ENCODE measurements at regions not wholly inside any gene's neighbourhood (a gene's known extent, or its start where the extent isn't known, plus 50 kb on each side); places are given as distances from the start of the nearest gene placed in this dataset.

DNA sequence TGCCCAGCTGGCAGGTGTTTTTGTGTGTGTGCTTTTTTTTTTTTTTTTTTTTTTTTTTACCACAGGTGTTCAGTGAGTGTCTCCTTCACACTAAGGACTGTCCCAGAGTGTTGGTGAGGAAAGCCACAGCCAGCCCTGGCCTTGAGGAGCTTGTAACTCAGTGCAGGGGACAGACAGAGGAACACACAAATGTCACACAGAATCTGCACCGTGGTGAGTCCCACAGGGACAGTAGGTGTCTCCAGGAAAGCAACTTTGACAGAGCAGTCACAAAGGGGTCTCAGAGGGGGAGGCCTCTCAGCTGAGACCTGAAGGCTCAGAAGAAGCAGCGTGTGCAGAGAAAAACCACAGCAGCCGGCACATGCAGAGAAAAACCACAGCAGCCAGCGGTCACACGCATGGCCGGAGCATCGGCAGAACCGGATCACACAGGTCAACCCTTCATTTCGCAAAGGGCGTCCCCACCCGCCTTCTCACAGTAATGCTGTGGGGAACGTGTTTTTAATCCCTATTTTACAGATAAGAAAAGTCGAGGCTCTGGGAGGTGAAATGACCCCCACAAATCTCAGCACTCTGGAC is 101.7 kb upstream of the PRR5 start:
- TF ChIP-seq WT1 (tag by site-specific recombination; IDR thresholded peaks at IDR 0.05) (no peak), YY1 (tag by site-specific recombination; IDR thresholded peaks at IDR 0.05) (no peak), ZNF394 (tag by site-specific recombination; IDR thresholded peaks at IDR 0.05; ENCODE audit: borderline replicate concordance) (no peak), ZNF585B (tag by site-specific recombination; IDR thresholded peaks at IDR 0.05) (no peak), ZNF350 (tag by site-specific recombination; IDR thresholded peaks at IDR 0.05) (no peak), ZNF214 (tag by site-specific recombination; IDR thresholded peaks at IDR 0.05; ENCODE audit: borderline replicate concordance) (no peak), ZBTB1 (tag by site-specific recombination; IDR thresholded peaks at IDR 0.05) (no peak), ZNF302 (tag by site-specific recombination; IDR thresholded peaks at IDR 0.05; ENCODE audit: low read depth) (no peak)
- TF ChIP-seq, protein P1, sequence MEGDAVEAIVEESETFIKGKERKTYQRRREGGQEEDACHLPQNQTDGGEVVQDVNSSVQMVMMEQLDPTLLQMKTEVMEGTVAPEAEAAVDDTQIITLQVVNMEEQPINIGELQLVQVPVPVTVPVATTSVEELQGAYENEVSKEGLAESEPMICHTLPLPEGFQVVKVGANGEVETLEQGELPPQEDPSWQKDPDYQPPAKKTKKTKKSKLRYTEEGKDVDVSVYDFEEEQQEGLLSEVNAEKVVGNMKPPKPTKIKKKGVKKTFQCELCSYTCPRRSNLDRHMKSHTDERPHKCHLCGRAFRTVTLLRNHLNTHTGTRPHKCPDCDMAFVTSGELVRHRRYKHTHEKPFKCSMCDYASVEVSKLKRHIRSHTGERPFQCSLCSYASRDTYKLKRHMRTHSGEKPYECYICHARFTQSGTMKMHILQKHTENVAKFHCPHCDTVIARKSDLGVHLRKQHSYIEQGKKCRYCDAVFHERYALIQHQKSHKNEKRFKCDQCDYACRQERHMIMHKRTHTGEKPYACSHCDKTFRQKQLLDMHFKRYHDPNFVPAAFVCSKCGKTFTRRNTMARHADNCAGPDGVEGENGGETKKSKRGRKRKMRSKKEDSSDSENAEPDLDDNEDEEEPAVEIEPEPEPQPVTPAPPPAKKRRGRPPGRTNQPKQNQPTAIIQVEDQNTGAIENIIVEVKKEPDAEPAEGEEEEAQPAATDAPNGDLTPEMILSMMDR (tag by site-specific recombination; IDR thresholded peaks at IDR 0.05), result no peak
- TF ChIP-seq, protein P2, sequence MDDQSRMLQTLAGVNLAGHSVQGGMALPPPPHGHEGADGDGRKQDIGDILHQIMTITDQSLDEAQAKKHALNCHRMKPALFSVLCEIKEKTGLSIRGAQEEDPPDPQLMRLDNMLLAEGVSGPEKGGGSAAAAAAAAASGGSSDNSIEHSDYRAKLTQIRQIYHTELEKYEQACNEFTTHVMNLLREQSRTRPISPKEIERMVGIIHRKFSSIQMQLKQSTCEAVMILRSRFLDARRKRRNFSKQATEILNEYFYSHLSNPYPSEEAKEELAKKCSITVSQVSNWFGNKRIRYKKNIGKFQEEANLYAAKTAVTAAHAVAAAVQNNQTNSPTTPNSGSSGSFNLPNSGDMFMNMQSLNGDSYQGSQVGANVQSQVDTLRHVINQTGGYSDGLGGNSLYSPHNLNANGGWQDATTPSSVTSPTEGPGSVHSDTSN (CRISPR knock-in tag; IDR thresholded peaks at IDR 0.05), result no peak
- TF ChIP-seq, protein P3, sequence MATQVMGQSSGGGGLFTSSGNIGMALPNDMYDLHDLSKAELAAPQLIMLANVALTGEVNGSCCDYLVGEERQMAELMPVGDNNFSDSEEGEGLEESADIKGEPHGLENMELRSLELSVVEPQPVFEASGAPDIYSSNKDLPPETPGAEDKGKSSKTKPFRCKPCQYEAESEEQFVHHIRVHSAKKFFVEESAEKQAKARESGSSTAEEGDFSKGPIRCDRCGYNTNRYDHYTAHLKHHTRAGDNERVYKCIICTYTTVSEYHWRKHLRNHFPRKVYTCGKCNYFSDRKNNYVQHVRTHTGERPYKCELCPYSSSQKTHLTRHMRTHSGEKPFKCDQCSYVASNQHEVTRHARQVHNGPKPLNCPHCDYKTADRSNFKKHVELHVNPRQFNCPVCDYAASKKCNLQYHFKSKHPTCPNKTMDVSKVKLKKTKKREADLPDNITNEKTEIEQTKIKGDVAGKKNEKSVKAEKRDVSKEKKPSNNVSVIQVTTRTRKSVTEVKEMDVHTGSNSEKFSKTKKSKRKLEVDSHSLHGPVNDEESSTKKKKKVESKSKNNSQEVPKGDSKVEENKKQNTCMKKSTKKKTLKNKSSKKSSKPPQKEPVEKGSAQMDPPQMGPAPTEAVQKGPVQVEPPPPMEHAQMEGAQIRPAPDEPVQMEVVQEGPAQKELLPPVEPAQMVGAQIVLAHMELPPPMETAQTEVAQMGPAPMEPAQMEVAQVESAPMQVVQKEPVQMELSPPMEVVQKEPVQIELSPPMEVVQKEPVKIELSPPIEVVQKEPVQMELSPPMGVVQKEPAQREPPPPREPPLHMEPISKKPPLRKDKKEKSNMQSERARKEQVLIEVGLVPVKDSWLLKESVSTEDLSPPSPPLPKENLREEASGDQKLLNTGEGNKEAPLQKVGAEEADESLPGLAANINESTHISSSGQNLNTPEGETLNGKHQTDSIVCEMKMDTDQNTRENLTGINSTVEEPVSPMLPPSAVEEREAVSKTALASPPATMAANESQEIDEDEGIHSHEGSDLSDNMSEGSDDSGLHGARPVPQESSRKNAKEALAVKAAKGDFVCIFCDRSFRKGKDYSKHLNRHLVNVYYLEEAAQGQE (tag by site-specific recombination; IDR thresholded peaks at IDR 0.05), result no peak
- TF ChIP-seq, protein P4, sequence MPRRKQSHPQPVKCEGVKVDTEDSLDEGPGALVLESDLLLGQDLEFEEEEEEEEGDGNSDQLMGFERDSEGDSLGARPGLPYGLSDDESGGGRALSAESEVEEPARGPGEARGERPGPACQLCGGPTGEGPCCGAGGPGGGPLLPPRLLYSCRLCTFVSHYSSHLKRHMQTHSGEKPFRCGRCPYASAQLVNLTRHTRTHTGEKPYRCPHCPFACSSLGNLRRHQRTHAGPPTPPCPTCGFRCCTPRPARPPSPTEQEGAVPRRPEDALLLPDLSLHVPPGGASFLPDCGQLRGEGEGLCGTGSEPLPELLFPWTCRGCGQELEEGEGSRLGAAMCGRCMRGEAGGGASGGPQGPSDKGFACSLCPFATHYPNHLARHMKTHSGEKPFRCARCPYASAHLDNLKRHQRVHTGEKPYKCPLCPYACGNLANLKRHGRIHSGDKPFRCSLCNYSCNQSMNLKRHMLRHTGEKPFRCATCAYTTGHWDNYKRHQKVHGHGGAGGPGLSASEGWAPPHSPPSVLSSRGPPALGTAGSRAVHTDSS (tag by site-specific recombination; IDR thresholded peaks at IDR 0.05), result no peak
